ENCODE measurements at regions not wholly inside any gene's neighbourhood (a gene's known extent, or its start where the extent isn't known, plus 50 kb on each side); places are given as distances from the start of the nearest gene placed in this dataset.

- H3K27ac ChIP-seq (ENCODE audit: low read length) = no peak overlapping the region
- no peak overlapping the region for H2AFZ ChIP-seq (ENCODE audit: low read length)
- no peak overlapping the region for H3K4me3 ChIP-seq (ENCODE audit: low read length)
These were observed 159.1 kb downstream of the BAMBI start for GRCh38 chr10:28836435-28836743.

DNA sequence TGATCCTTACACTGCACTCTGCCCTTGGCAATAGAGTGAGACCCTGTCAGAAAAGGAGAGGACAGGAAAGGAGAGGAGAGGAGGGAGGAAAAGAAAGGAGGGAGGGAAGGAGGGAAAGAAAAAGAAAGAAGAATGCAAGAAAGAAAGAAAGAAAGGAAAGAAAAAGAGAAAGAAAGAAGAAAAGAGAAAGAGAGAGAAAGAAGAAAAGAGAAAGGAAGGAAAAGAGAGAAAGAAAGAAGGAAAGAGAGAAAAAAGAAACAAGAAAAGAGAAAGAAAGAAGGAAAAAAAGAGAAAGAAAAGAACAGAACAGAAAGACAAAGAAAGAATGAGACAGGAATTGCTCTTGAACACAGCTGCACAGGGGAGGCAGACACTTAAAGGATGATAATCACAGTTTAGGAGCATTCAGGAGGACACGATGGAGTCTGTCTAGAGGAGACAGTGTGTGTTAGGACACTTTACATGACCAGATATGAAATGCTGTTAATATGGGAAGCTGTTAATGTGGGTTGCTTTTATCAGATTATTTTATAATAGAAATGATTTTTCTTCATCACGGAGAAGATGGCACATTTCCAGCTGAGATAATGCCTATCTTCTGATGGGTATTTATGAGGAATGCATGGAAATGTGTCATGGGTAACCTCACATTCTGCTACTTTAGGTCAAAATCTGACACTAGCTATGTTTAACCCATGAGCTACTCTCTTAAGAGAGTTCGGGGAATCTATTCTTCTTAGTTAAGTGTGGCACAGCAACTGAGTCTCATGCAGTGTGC, 160.5 kb downstream of the BAMBI start:
- H3K9ac ChIP-seq (ENCODE audit: low read length) = no peak overlapping the region
- H4K20me1 ChIP-seq (ENCODE audit: insufficient read depth, low read depth, low read length) = no peaks in the 10 kb centered on the region
- H3K9me3 ChIP-seq (ENCODE audit: low read length) = no peaks in the 10 kb centered on the region
- H3K27me3 ChIP-seq (ENCODE audit: low read length) = no peaks in the 10 kb centered on the region
- no peaks in the 10 kb centered on the region for H3K9me2 ChIP-seq (replicated peaks; ENCODE audit: insufficient read depth, low read length)
- H3K4me1 ChIP-seq (ENCODE audit: low read length) = no peaks in the 10 kb centered on the region
- no peaks in the 10 kb centered on the region for H3K36me3 ChIP-seq (ENCODE audit: insufficient read depth, low read length)
- no peak overlapping the region for H2AFZ ChIP-seq (ENCODE audit: low read length)
- H3K4me3 ChIP-seq (ENCODE audit: low read length) = no peak overlapping the region
- no peak overlapping the region for H3K4me2 ChIP-seq (ENCODE audit: low read depth, low read length, poor library complexity, severe bottlenecking)
- no peak for DNase-seq
- no peaks in the 10 kb centered on the region for H3K79me2 ChIP-seq (ENCODE audit: low read length)
- no peak overlapping the region for H3K27ac ChIP-seq (ENCODE audit: low read length)

More at GRCh38 chr10:28836435-28836743, 159.1 kb downstream of the BAMBI start:
- Histone ChIP-seq H3K9ac (ENCODE audit: low read length) (no peak overlapping the region), H3K27me3 (ENCODE audit: low read length) (no peaks in the 10 kb centered on the region), H3K9me3 (ENCODE audit: low read length) (no peaks in the 10 kb centered on the region), H3K4me2 (ENCODE audit: low read depth, low read length, poor library complexity, severe bottlenecking) (no peak overlapping the region), H3K36me3 (ENCODE audit: insufficient read depth, low read length) (no peaks in the 10 kb centered on the region), H4K20me1 (ENCODE audit: insufficient read depth, low read depth, low read length) (no peaks in the 10 kb centered on the region), H3K79me2 (ENCODE audit: low read length) (no peaks in the 10 kb centered on the region), H3K9me2 (replicated peaks; ENCODE audit: insufficient read depth, low read length) (no peaks in the 10 kb centered on the region), H3K4me1 (ENCODE audit: low read length) (no peaks in the 10 kb centered on the region)
- DNase-seq = no peak

DNA sequence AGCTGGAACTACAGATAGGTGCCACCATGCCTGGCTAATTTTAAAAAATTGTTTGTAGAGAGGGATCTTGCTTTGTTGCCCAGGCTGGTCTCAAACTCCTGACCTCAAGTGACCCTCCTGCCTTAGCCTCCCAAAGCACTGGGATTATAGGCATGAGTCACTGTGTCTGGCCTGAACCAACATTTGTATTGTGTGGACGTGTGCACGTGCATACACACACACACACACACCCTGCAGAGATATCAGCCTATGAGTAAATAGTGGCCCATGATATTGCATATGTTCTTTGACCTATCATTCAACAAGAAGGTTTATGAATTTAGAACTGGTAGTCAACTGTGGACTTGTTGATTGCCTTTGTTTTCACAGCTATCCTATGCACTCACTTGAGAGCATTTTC, 161.6 kb downstream of the BAMBI start:
- Histone ChIP-seq H3K79me2 (ENCODE audit: low read length) (no peaks in the 10 kb centered on the region), H2AFZ (ENCODE audit: low read length) (no peak overlapping the region), H3K4me2 (ENCODE audit: low read depth, low read length, poor library complexity, severe bottlenecking) (no peak overlapping the region), H3K9me2 (replicated peaks; ENCODE audit: insufficient read depth, low read length) (no peaks in the 10 kb centered on the region), H4K20me1 (ENCODE audit: insufficient read depth, low read depth, low read length) (no peaks in the 10 kb centered on the region), H3K4me1 (ENCODE audit: low read length) (no peaks in the 10 kb centered on the region), H3K9ac (ENCODE audit: low read length) (no peak overlapping the region), H3K36me3 (ENCODE audit: insufficient read depth, low read length) (no peaks in the 10 kb centered on the region), H3K9me3 (ENCODE audit: low read length) (no peaks in the 10 kb centered on the region), H3K27me3 (ENCODE audit: low read length) (no peaks in the 10 kb centered on the region), H3K27ac (ENCODE audit: low read length) (no peak overlapping the region), H3K4me3 (ENCODE audit: low read length) (no peak overlapping the region)
- no peak for DNase-seq

- DNase-seq = no peak
- Histone ChIP-seq H4K20me1 (ENCODE audit: insufficient read depth, low read depth, low read length) (no peaks in the 10 kb centered on the region), H3K27me3 (ENCODE audit: low read length) (no peaks in the 10 kb centered on the region; the same call in 1 of the 2 replicates), H3K9me2 (replicated peaks; ENCODE audit: insufficient read depth, low read length) (no peaks in the 10 kb centered on the region), H3K79me2 (ENCODE audit: low read length) (no peaks in the 10 kb centered on the region), H2AFZ (ENCODE audit: low read length) (no peak overlapping the region), H3K9me3 (ENCODE audit: low read length) (no peaks in the 10 kb centered on the region; the same call in 1 of the 2 replicates), H3K27ac (ENCODE audit: low read length) (no peak overlapping the region), H3K4me3 (ENCODE audit: low read length) (no peak overlapping the region), H3K4me2 (ENCODE audit: low read depth, low read length, poor library complexity, severe bottlenecking) (no peak overlapping the region), H3K9ac (ENCODE audit: low read length) (no peak overlapping the region), H3K4me1 (ENCODE audit: low read length) (no peaks in the 10 kb centered on the region), H3K36me3 (ENCODE audit: insufficient read depth, low read length) (no peaks in the 10 kb centered on the region)
These were observed 162.3 kb downstream of the BAMBI start for GRCh38 chr10:28839600-28840007.

DNA sequence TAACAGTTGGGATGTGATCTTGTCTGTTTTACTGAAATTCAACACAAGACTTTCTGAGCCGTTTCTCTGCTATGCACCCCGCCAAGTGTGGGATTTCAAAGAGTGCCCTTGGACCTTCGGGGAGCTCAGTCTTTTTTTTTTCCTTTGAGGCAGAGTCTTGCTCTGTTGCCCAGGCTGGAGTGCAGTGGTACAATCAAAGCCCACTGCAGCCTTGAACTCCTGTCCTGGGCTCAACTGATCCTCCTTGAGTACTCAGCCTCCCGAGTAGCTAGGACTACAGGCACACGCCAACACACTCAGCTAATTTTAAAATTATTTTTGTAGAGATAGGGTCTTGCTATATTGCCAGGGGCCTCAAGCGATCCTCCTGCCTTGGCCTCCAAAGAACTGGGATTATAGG, 162.9 kb downstream of the BAMBI start:
- H3K9me2 ChIP-seq (replicated peaks; ENCODE audit: insufficient read depth, low read length) = no peaks in the 10 kb centered on the region
- H3K79me2 ChIP-seq (ENCODE audit: low read length) = no peaks in the 10 kb centered on the region
- no peak overlapping the region for H3K4me3 ChIP-seq (ENCODE audit: low read length)
- H3K4me2 ChIP-seq (ENCODE audit: low read depth, low read length, poor library complexity, severe bottlenecking) = no peak overlapping the region
- H3K27ac ChIP-seq (ENCODE audit: low read length) = no peak overlapping the region
- no peaks in the 10 kb centered on the region for H3K36me3 ChIP-seq (ENCODE audit: insufficient read depth, low read length)
- DNase-seq = no peak
- H3K4me1 ChIP-seq (ENCODE audit: low read length) = no peaks in the 10 kb centered on the region
- H4K20me1 ChIP-seq (ENCODE audit: insufficient read depth, low read depth, low read length) = no peaks in the 10 kb centered on the region
- H3K9ac ChIP-seq (ENCODE audit: low read length) = no peak overlapping the region
- H2AFZ ChIP-seq (ENCODE audit: low read length) = no peak overlapping the region
- peaks cover 6% of the 10 kb centered on the region; the same call in 1 of the 2 replicates for H3K9me3 ChIP-seq (ENCODE audit: low read length)
- no peaks in the 10 kb centered on the region; the same call in 1 of the 2 replicates for H3K27me3 ChIP-seq (ENCODE audit: low read length)

DNA sequence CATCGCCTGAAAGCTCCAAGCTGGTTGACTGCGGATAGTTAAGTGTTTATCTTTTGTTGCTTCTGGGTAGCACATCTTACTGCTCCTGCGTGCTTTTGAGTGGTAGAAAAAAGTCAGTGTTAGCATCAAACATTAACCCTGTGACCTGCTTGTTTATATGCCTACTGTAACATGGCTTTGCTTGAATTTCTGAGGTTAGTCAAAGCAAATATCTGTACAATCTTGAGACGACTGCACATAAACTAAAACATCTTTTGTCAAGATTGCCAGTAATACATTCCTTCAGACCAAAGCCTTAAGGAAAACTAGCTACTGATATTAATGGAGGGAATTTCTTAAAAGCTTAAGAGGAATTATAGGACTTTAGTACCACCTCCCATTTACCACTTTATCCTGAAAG, 163.7 kb downstream of the BAMBI start:
- H3K27ac ChIP-seq (ENCODE audit: low read length) = no peak overlapping the region
- H3K4me3 ChIP-seq (ENCODE audit: low read length) = no peak overlapping the region
- no peaks in the 10 kb centered on the region; the same call in 1 of the 2 replicates for H3K27me3 ChIP-seq (ENCODE audit: low read length)
- DNase-seq = no peak
- no peak overlapping the region for H2AFZ ChIP-seq (ENCODE audit: low read length)
- no peaks in the 10 kb centered on the region for H3K4me1 ChIP-seq (ENCODE audit: low read length)
- no peak overlapping the region for H3K4me2 ChIP-seq (ENCODE audit: low read depth, low read length, poor library complexity, severe bottlenecking)
- no peaks in the 10 kb centered on the region for H4K20me1 ChIP-seq (ENCODE audit: insufficient read depth, low read depth, low read length)
- no peak overlapping the region for H3K9ac ChIP-seq (ENCODE audit: low read length)
- H3K9me3 ChIP-seq (ENCODE audit: low read length) = peaks cover 7% of the 10 kb centered on the region; the same call in 1 of the 2 replicates
- no peaks in the 10 kb centered on the region for H3K9me2 ChIP-seq (replicated peaks; ENCODE audit: insufficient read depth, low read length)
- no peaks in the 10 kb centered on the region for H3K79me2 ChIP-seq (ENCODE audit: low read length)
- no peaks in the 10 kb centered on the region for H3K36me3 ChIP-seq (ENCODE audit: insufficient read depth, low read length)

DNA sequence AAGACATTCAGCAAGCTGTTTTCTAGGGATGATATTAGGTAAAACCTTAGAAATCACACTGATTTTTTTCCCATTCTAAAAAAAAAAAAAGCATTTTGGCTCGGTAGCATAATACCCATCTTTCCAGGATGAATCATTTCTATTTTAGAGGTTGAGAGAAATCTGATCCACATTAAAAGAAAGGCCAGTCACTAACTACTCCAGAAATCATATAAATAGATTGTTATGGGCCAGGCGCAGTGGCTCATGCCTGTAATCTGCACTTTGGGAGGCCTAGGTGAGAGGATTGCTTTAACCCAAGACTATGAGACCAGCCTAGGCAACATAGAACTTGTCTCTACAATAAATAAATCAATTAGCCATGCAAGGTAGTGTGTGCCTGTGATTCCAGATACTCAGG, 164.3 kb downstream of the BAMBI start:
- peaks cover 7% of the 10 kb centered on the region; the same call in 1 of the 2 replicates for H3K9me3 ChIP-seq (ENCODE audit: low read length)
- no peaks in the 10 kb centered on the region for H3K36me3 ChIP-seq (ENCODE audit: insufficient read depth, low read length)
- no peaks in the 10 kb centered on the region for H3K4me1 ChIP-seq (ENCODE audit: low read length)
- H3K27ac ChIP-seq (ENCODE audit: low read length) = no peak overlapping the region
- H4K20me1 ChIP-seq (ENCODE audit: insufficient read depth, low read depth, low read length) = no peaks in the 10 kb centered on the region
- no peaks in the 10 kb centered on the region; the same call in 1 of the 2 replicates for H3K27me3 ChIP-seq (ENCODE audit: low read length)
- H2AFZ ChIP-seq (ENCODE audit: low read length) = no peak overlapping the region
- DNase-seq = no peak
- no peaks in the 10 kb centered on the region for H3K79me2 ChIP-seq (ENCODE audit: low read length)
- H3K4me3 ChIP-seq (ENCODE audit: low read length) = no peak overlapping the region
- H3K9me2 ChIP-seq (replicated peaks; ENCODE audit: insufficient read depth, low read length) = no peaks in the 10 kb centered on the region
- no peak overlapping the region for H3K4me2 ChIP-seq (ENCODE audit: low read depth, low read length, poor library complexity, severe bottlenecking)
- no peak overlapping the region for H3K9ac ChIP-seq (ENCODE audit: low read length)

GRCh38 chr10:28842321-28842720, 165.0 kb downstream of the BAMBI start:
- Histone ChIP-seq H3K4me1 (ENCODE audit: low read length) (no peaks in the 10 kb centered on the region), H3K79me2 (ENCODE audit: low read length) (no peaks in the 10 kb centered on the region), H3K4me2 (ENCODE audit: low read depth, low read length, poor library complexity, severe bottlenecking) (no peak overlapping the region), H3K27ac (ENCODE audit: low read length) (no peak overlapping the region), H3K9me3 (ENCODE audit: low read length) (peaks cover 7% of the 10 kb centered on the region; the same call in 1 of the 2 replicates), H3K27me3 (ENCODE audit: low read length) (no peaks in the 10 kb centered on the region; the same call in 1 of the 2 replicates), H2AFZ (ENCODE audit: low read length) (no peak overlapping the region), H3K9ac (ENCODE audit: low read length) (no peak overlapping the region), H4K20me1 (ENCODE audit: insufficient read depth, low read depth, low read length) (no peaks in the 10 kb centered on the region), H3K4me3 (ENCODE audit: low read length) (no peak overlapping the region), H3K9me2 (replicated peaks; ENCODE audit: insufficient read depth, low read length) (no peaks in the 10 kb centered on the region), H3K36me3 (ENCODE audit: insufficient read depth, low read length) (no peaks in the 10 kb centered on the region)
- no peak for DNase-seq

Data from Karpas-422 (cell line).